ENCODE measurements at regions not wholly inside any gene's neighbourhood (a gene's known extent, or its start where the extent isn't known, plus 50 kb on each side); places are given as distances from the start of the nearest gene placed in this dataset.

- Histone ChIP-seq H3K4me3 (ENCODE audit: low read depth in 1 of 3, low read length in 3 of 3) (no peak overlapping the region), H3K9me3 (ENCODE audit: control insufficient read depth in 4 of 4, low read length in 3 of 4) (no peaks in the 10 kb centered on the region), H3K27me3 (ENCODE audit: control insufficient read depth in 4 of 4, insufficient read depth in 4 of 4, low read length in 3 of 4) (peaks cover 0 to 5% (median 2%) of the 10 kb centered on the region in 4 donors), H3K9ac (ENCODE audit: low read depth in 1 of 2, low read length in 2 of 2) (no peak overlapping the region), H3K27ac (ENCODE audit: low read depth in 1 of 2, low read length in 2 of 2) (no peak overlapping the region), H3K4me1 (ENCODE audit: control insufficient read depth in 4 of 4, insufficient read depth in 4 of 4, low read length in 3 of 4) (no peaks in the 10 kb centered on the region), H3K36me3 (ENCODE audit: control insufficient read depth in 4 of 4, insufficient read depth in 3 of 4, low read depth in 1 of 4, low read length in 3 of 4) (no peaks in the 10 kb centered on the region)
- TF ChIP-seq, protein P1, sequence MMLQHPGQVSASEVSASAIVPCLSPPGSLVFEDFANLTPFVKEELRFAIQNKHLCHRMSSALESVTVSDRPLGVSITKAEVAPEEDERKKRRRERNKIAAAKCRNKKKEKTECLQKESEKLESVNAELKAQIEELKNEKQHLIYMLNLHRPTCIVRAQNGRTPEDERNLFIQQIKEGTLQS (IDR thresholded peaks at IDR 0.05): no peak
- TF ChIP-seq YY1 (IDR thresholded peaks at IDR 0.05): no peak
- TF ChIP-seq SP1 (IDR thresholded peaks at IDR 0.05): no peak
- TF ChIP-seq, protein P2, sequence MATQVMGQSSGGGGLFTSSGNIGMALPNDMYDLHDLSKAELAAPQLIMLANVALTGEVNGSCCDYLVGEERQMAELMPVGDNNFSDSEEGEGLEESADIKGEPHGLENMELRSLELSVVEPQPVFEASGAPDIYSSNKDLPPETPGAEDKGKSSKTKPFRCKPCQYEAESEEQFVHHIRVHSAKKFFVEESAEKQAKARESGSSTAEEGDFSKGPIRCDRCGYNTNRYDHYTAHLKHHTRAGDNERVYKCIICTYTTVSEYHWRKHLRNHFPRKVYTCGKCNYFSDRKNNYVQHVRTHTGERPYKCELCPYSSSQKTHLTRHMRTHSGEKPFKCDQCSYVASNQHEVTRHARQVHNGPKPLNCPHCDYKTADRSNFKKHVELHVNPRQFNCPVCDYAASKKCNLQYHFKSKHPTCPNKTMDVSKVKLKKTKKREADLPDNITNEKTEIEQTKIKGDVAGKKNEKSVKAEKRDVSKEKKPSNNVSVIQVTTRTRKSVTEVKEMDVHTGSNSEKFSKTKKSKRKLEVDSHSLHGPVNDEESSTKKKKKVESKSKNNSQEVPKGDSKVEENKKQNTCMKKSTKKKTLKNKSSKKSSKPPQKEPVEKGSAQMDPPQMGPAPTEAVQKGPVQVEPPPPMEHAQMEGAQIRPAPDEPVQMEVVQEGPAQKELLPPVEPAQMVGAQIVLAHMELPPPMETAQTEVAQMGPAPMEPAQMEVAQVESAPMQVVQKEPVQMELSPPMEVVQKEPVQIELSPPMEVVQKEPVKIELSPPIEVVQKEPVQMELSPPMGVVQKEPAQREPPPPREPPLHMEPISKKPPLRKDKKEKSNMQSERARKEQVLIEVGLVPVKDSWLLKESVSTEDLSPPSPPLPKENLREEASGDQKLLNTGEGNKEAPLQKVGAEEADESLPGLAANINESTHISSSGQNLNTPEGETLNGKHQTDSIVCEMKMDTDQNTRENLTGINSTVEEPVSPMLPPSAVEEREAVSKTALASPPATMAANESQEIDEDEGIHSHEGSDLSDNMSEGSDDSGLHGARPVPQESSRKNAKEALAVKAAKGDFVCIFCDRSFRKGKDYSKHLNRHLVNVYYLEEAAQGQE (IDR thresholded peaks at IDR 0.05): no peak
- TF ChIP-seq, protein P3, sequence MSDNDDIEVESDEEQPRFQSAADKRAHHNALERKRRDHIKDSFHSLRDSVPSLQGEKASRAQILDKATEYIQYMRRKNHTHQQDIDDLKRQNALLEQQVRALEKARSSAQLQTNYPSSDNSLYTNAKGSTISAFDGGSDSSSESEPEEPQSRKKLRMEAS (IDR thresholded peaks at IDR 0.05): no peak
- TF ChIP-seq HNF4A (conservative IDR thresholded peaks at IDR 0.05): no peak
- TF ChIP-seq JUND (IDR thresholded peaks at IDR 0.05): no peak
- no peak for TF ChIP-seq CTCF (IDR thresholded peaks at IDR 0.05; ENCODE audit: low read depth, low read length, missing input control)
- no peak for TF ChIP-seq FOXA1 (IDR thresholded peaks at IDR 0.05)
- no peak for TF ChIP-seq RAD21 (IDR thresholded peaks at IDR 0.05)
- no peak for TF ChIP-seq EGR1 (IDR thresholded peaks at IDR 0.05; ENCODE audit: low read depth in 2 of 2)
- TF ChIP-seq FOXA2 (IDR thresholded peaks at IDR 0.05): no peak
- TF ChIP-seq RXRA (IDR thresholded peaks at IDR 0.05): no peak
- no peak for TF ChIP-seq GABPA (IDR thresholded peaks at IDR 0.05 in 1 of 2, conservative IDR thresholded peaks at IDR 0.05 in 1 of 2)
- no peak for TF ChIP-seq HNF4G (IDR thresholded peaks at IDR 0.05)
- TF ChIP-seq, protein P4, sequence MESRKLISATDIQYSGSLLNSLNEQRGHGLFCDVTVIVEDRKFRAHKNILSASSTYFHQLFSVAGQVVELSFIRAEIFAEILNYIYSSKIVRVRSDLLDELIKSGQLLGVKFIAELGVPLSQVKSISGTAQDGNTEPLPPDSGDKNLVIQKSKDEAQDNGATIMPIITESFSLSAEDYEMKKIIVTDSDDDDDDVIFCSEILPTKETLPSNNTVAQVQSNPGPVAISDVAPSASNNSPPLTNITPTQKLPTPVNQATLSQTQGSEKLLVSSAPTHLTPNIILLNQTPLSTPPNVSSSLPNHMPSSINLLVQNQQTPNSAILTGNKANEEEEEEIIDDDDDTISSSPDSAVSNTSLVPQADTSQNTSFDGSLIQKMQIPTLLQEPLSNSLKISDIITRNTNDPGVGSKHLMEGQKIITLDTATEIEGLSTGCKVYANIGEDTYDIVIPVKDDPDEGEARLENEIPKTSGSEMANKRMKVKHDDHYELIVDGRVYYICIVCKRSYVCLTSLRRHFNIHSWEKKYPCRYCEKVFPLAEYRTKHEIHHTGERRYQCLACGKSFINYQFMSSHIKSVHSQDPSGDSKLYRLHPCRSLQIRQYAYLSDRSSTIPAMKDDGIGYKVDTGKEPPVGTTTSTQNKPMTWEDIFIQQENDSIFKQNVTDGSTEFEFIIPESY (IDR thresholded peaks at IDR 0.05): no peak
- no peak for TF ChIP-seq NR2F2 (IDR thresholded peaks at IDR 0.05)
- no peak for TF ChIP-seq TAF1 (conservative IDR thresholded peaks at IDR 0.05)
- WGBS: 76% methylated on average over 16 of the region's 16 CpGs
- no peak for DNase-seq (ENCODE audit: low spot score)
Observed at GRCh38 chr20:63065911-63066310, 59.1 kb upstream of the BHLHE23 start.
